Aorta (tissue), 5 donors: ENCODE measurements at regions not wholly inside any gene's neighbourhood (a gene's known extent, or its start where the extent isn't known, plus 50 kb on each side); places are given as distances from the start of the nearest gene placed in this dataset.

Experiments used
- ATAC-seq: fragments of 200-7000 bp; cut with Tn5 transposase; one replicate; pipeline ENCODE4 v1.9.1; 2022; ENCODE audit warnings: moderate library complexity; ENCODE audit not compliant: low FRiP score
- DNase-seq, 2 donors: peaks; one replicate each; pipeline ENCODE4 v3.0.0-alpha.2; 2020
- H3K27ac ChIP-seq, 2 donors: one replicate each; pipeline ENCODE4 v1.5.1; 2013; ENCODE audit warnings: low read length in 2 of 2, mild to moderate bottlenecking in 2 of 2, moderate library complexity in 2 of 2, control low read depth in 1 of 2, inconsistent platforms in 1 of 2, low read depth in 1 of 2
- H3K27me3 ChIP-seq, 2 donors: one replicate each; pipeline ENCODE4 v1.6.1; 2013; ENCODE audit warnings: control low read depth in 1 of 2, low read length in 1 of 2, mild to moderate bottlenecking in 1 of 2, moderate library complexity in 1 of 2; ENCODE audit not compliant: insufficient read depth in 2 of 2, control insufficient read depth in 1 of 2
- H3K36me3 ChIP-seq, 2 donors: one replicate each; pipeline ENCODE4 v1.6.1; 2013; ENCODE audit warnings: control low read depth in 1 of 2, low read length in 1 of 2, mild to moderate bottlenecking in 1 of 2; ENCODE audit not compliant: insufficient read depth in 2 of 2, control insufficient read depth in 1 of 2
- H3K4me1 ChIP-seq, 2 donors: one replicate each; pipeline ENCODE4 v1.6.1; 2013; ENCODE audit warnings: low read length in 2 of 2, control low read depth in 1 of 2, mild to moderate bottlenecking in 1 of 2, moderate library complexity in 1 of 2; ENCODE audit not compliant: insufficient read depth in 2 of 2, control insufficient read depth in 1 of 2
- H3K4me3 ChIP-seq, 2 donors: one replicate each; pipeline ENCODE4 v1.5.1; 2013; ENCODE audit warnings: low read length in 2 of 2, control low read depth in 1 of 2, mild to moderate bottlenecking in 1 of 2
- H3K9me3 ChIP-seq: one replicate; pipeline ENCODE4 v1.6.1; 2013; ENCODE audit warnings: mild to moderate bottlenecking, low read length; ENCODE audit not compliant: control insufficient read depth
- WGBS, 2 donors: extraction: QIAGEN DNeasy Blood & Tissue Kit; methylation state at CpG; one replicate each; pipeline ENCODE4 v1.1.7; 2013; 5-methylcytosine and 5-hydroxymethylcytosine counted together
- intact Hi-C, 2 donors: fragments of 100-400 bp; cut with DNase I; formaldehyde crosslinking; loops; one replicate each; pipeline versions ENCODE4 v1.14.2 to v1.15.0; 2022
- donor health status: healthy with polysubstance abuse.
- donor health status: Bipolar disorder and iron deficiency.
- donor health status: DM: no; HTN: no; CAD: no.
- donor health status: DM: no; HTN: no; CAD: no.
- donor health status: DM: yes; HTN: yes; CAD: no.

DNA sequence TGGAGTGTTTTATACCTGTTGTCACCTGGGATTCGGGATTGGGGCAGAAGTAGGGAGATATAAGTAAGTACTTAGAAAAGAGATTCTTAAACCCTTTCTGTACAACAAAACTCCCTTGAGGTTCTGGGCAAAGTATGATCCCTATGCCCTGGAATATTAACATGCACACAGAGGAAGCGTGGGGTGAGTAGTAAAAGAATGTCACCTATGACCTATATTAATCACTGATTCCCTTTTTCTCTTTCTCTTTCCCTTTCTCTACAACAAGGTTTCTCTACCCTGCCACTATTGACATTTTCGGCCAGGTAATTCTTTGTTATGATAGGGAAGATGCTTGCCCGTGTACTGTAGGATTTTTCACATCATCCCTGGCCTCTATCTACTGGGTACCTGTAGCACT lies 209.7 kb upstream of the PLET1 start:
- no peaks in the 10 kb centered on the region for H3K27me3 ChIP-seq
- no peaks in the 10 kb centered on the region for H3K9me3 ChIP-seq
- DNase-seq (no peak), ATAC-seq (no peak)
- no peak overlapping the region for H3K4me3 ChIP-seq
- no peak overlapping the region for H3K27ac ChIP-seq
- intact Hi-C loops = no loop called here
- H3K4me1 ChIP-seq = no peaks in the 10 kb centered on the region
- no peaks in the 10 kb centered on the region for H3K36me3 ChIP-seq
- 91 to 96% methylated on average over 4 of the region's 4 CpGs for WGBS, 2 donors

GRCh38 chr11:112471731-112472130 lies 211.1 kb upstream of the PLET1 start:
- 14 to 26% methylated on average over 5 of the region's 5 CpGs for WGBS, 2 donors
- Histone ChIP-seq H3K27ac (no peak overlapping the region), H3K27me3 (no peaks in the 10 kb centered on the region), H3K36me3 (no peaks in the 10 kb centered on the region), H3K4me3 (no peak overlapping the region), H3K4me1 (no peaks in the 10 kb centered on the region), H3K9me3 (no peaks in the 10 kb centered on the region)
- DNase-seq (no peak), ATAC-seq (no peak)
- intact Hi-C loops = no loop called here

GRCh38 chr11:112477152-112477551 lies 216.5 kb upstream of the PLET1 start:
- no peak overlapping the region for H3K27ac ChIP-seq
- intact Hi-C loops = no loop called here
- no peak overlapping the region for H3K4me3 ChIP-seq
- H3K36me3 ChIP-seq = no peaks in the 10 kb centered on the region
- DNase-seq (no peak), ATAC-seq (no peak)
- no peaks in the 10 kb centered on the region for H3K4me1 ChIP-seq
- no peaks in the 10 kb centered on the region for H3K9me3 ChIP-seq
- WGBS, 2 donors = 91 to 94% methylated on average over 2 of the region's 2 CpGs
- no peaks in the 10 kb centered on the region for H3K27me3 ChIP-seq

DNA sequence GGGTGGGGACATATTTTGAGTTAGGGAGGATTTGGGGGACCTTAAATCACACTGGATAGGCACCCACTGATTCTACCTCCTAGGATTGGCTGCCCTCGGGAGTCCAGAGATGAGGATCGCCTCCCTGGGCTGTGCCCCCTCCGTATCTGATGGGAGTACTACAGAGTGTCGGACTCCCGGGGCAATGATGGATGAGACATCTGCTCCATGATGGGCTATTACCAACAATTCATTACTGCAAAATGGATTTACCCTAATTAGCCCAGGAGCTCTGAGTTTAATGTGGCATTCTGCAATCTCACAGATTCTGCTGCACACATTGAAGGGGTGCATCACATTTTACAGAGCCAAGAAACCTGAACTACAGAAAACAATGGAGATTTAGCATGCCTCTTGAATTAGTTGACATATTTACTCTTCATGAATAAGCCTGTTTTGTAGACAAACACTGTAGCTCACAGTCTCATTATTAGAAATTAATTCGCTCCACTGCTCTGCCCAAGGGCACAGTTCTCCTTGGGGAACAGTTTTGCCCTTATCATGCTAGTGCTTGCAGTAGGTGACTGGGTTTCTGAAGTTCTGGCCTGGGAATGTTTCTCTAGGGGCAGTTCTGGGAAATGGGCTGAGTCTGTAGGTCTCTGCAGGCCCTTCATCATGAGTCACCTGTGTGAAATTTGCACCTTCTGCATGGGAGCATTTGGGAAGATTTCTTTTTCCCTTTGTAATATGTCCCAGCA lies 217.1 kb upstream of the PLET1 start:
- Histone ChIP-seq H3K4me1 (no peaks in the 10 kb centered on the region), H3K27me3 (no peaks in the 10 kb centered on the region), H3K27ac (no peak overlapping the region), H3K9me3 (no peaks in the 10 kb centered on the region), H3K36me3 (no peaks in the 10 kb centered on the region), H3K4me3 (no peak overlapping the region)
- no peak for DNase-seq
- WGBS, 2 donors = 92 to 95% methylated on average over 6 of the region's 6 CpGs
- no peak for ATAC-seq
- intact Hi-C loops = no loop called here

DNA sequence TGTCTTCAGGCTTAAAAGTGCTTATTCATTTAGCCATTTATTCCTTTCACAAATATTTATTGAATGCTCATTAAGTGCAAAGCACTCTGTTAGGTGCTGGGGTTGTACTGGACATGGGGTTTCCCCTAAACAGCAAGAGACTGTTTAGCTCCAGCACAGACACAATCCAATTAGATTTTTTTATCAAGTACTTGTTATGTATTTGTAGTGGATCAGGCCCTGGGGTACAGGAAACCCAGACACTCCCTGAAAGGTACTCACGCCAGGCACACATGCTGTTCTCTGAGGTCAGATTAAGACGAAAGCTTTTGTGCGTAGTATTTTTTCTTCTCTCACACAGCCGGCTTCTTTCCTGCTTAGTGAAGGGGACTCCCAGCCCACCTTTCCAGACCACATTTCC lies 218.1 kb upstream of the PLET1 start:
- DNase-seq (no peak), ATAC-seq (no peak)
- no peak overlapping the region for H3K27ac ChIP-seq
- no peak overlapping the region for H3K4me3 ChIP-seq
- WGBS, 2 donors = 90 to 92% methylated on average over 4 of the region's 4 CpGs
- no peaks in the 10 kb centered on the region for H3K27me3 ChIP-seq
- H3K36me3 ChIP-seq = no peaks in the 10 kb centered on the region
- no peaks in the 10 kb centered on the region for H3K4me1 ChIP-seq
- intact Hi-C loops = no loop called here
- no peaks in the 10 kb centered on the region for H3K9me3 ChIP-seq

- no peak for ATAC-seq
- DNase-seq = no peak
- no peak overlapping the region for H3K27ac ChIP-seq
- 82 to 89% methylated on average over 1 of the region's 1 CpG for WGBS, 2 donors
- intact Hi-C loops = no loop called here
- no peak overlapping the region for H3K4me3 ChIP-seq
- no peaks in the 10 kb centered on the region for H3K4me1 ChIP-seq
- H3K9me3 ChIP-seq = no peaks in the 10 kb centered on the region
- no peaks in the 10 kb centered on the region for H3K27me3 ChIP-seq
- no peaks in the 10 kb centered on the region for H3K36me3 ChIP-seq
These were observed 220.8 kb upstream of the PLET1 start for GRCh38 chr11:112481431-112481830.

DNA sequence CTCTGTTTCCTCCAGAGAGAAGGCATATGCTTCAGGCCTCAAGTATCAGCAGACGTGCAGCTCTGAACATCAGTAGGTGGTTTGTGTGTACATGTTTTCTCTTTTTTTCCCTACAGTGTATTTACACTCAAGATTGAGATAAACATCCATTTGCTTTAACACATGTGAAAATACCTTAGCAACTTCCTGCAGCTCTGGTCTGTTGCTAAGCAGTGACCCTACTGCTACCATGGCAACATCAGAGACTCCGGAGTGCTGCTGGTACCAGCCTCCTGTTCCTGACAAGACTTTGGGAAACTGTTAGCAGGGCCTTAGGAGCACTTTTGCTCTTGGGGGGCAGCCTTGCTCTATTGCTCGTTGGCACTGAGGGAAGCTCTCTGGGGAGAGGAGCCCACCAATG lies 221.2 kb upstream of the PLET1 start:
- Histone ChIP-seq H3K9me3 (no peaks in the 10 kb centered on the region), H3K36me3 (no peaks in the 10 kb centered on the region), H3K4me3 (no peak overlapping the region), H3K4me1 (no peaks in the 10 kb centered on the region), H3K27me3 (no peaks in the 10 kb centered on the region), H3K27ac (no peak overlapping the region)
- no peak for DNase-seq
- 60 to 66% methylated on average over 3 of the region's 3 CpGs for WGBS, 2 donors
- intact Hi-C loops = no loop called here
- ATAC-seq = no peak

GRCh38 chr11:112485280-112485679 lies 224.6 kb upstream of the PLET1 start:
- H3K27me3 ChIP-seq = no peaks in the 10 kb centered on the region
- no peak overlapping the region for H3K4me3 ChIP-seq
- ATAC-seq = no peak
- H3K36me3 ChIP-seq = no peaks in the 10 kb centered on the region
- H3K27ac ChIP-seq = no peak overlapping the region
- 83 to 89% methylated on average over 2 of the region's 2 CpGs for WGBS, 2 donors
- H3K4me1 ChIP-seq = no peaks in the 10 kb centered on the region
- no peak for DNase-seq
- intact Hi-C loops = no loop called here
- no peaks in the 10 kb centered on the region for H3K9me3 ChIP-seq

DNA sequence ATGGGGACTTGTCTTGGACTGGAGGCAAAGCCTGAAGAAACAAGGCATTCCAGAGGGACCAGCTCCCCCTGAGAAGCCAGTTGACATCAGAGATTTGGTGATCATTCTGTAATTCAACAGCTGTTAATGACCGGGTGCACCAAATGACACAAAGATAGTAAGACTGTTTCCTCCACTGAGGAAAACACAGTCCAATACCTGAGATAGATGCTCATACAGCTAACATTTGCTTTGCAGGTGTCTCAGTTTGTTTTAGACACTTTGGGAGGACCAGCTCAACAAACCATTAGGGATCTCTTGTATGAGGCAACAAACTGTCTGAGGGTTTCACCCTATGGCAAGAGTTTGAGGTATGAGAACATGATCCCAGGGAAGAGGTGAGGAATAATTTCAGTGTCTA lies 237.2 kb upstream of the PLET1 start:
- no peaks in the 10 kb centered on the region for H3K36me3 ChIP-seq
- DNase-seq (no peak), ATAC-seq (no peak)
- WGBS, 2 donors = 94 to 95% methylated on average over 1 of the region's 1 CpG
- H3K4me1 ChIP-seq = no peaks in the 10 kb centered on the region
- H3K9me3 ChIP-seq = no peaks in the 10 kb centered on the region
- H3K27ac ChIP-seq = no peak overlapping the region
- no peaks in the 10 kb centered on the region for H3K27me3 ChIP-seq
- no peak overlapping the region for H3K4me3 ChIP-seq
- intact Hi-C loops = no loop called here
